H9 (cell line): ENCODE measurements at regions not wholly inside any gene's neighbourhood (a gene's known extent, or its start where the extent isn't known, plus 50 kb on each side); places are given as distances from the start of the nearest gene placed in this dataset.

Source experiments
- DNase-seq: peaks from one replicate; pipeline ENCODE4 v3.0.0-alpha.2; 2017
- H2AFZ ChIP-seq: one replicate; pipeline ENCODE4 v1.6.1; 2013; ENCODE audit warnings: mild to moderate bottlenecking, low read length, control low read depth, moderate library complexity
- H2AK5ac ChIP-seq: 2 replicates; pipeline ENCODE4 v1.6.1; 2013; ENCODE audit warnings: low read length, control low read depth, mixed read lengths; ENCODE audit not compliant: insufficient read length
- H2BK120ac ChIP-seq: one replicate; pipeline ENCODE4 v1.6.1; 2013; ENCODE audit warnings: low read depth, mild to moderate bottlenecking, low read length, control low read depth, inconsistent platforms; ENCODE audit not compliant: poor library complexity, severe bottlenecking
- H2BK12ac ChIP-seq: 2 replicates; pipeline ENCODE4 v1.6.1; 2013; ENCODE audit warnings: low read length, control low read depth, mixed read lengths, low read depth; ENCODE audit not compliant: insufficient read length
- H2BK15ac ChIP-seq: 2 replicates; pipeline ENCODE4 v1.6.1; 2013; ENCODE audit warnings: low read depth, low read length, control low read depth
- H2BK20ac ChIP-seq: one replicate; pipeline ENCODE4 v1.6.1; 2013; ENCODE audit warnings: low read depth, mild to moderate bottlenecking, low read length, control low read depth, inconsistent platforms; ENCODE audit not compliant: poor library complexity, severe bottlenecking
- H2BK5ac ChIP-seq: 2 replicates; pipeline ENCODE4 v1.6.1; 2013; ENCODE audit warnings: low read length, control low read depth, mixed read lengths; ENCODE audit not compliant: insufficient read length
- H3K14ac ChIP-seq: 2 replicates; pipeline ENCODE4 v1.6.1; 2013; ENCODE audit warnings: low read length, control low read depth; ENCODE audit not compliant: insufficient read depth
- H3K18ac ChIP-seq: 2 replicates; pipeline ENCODE4 v1.6.1; 2013; ENCODE audit warnings: low read depth, mild to moderate bottlenecking, mixed read lengths, low read length, control low read depth; ENCODE audit not compliant: insufficient read length
- H3K23ac ChIP-seq: 2 replicates; pipeline ENCODE4 v1.6.1; 2013; ENCODE audit warnings: low read length, control low read depth, mixed read lengths, low read depth; ENCODE audit not compliant: insufficient read length
- H3K23me2 ChIP-seq: 2 replicates; pipeline ENCODE4 v1.6.1; 2013; ENCODE audit warnings: low read depth, mild to moderate bottlenecking, mixed read lengths, low read length, control low read depth; ENCODE audit not compliant: insufficient read length, poor library complexity, severe bottlenecking
- H3K27ac ChIP-seq: 2 replicates; pipeline ENCODE4 v1.5.1; 2013; ENCODE audit warnings: low read length, control low read depth, mixed read lengths, low read depth; ENCODE audit not compliant: insufficient read length
- H3K27me3 ChIP-seq: 2 replicates; pipeline ENCODE4 v1.6.1; 2013; ENCODE audit warnings: low read length, control low read depth, inconsistent platforms; ENCODE audit not compliant: insufficient read depth
- H3K4ac ChIP-seq: 2 replicates; pipeline ENCODE4 v1.6.1; 2013; ENCODE audit warnings: low read depth, mild to moderate bottlenecking, control low read depth, inconsistent platforms, low read length, moderate library complexity
- H3K4me1 ChIP-seq: 2 replicates; pipeline ENCODE4 v1.6.1; 2013; ENCODE audit warnings: low read length, control low read depth, inconsistent platforms; ENCODE audit not compliant: insufficient read depth
- H3K4me2 ChIP-seq: 2 replicates; pipeline ENCODE4 v1.6.1; 2013; ENCODE audit warnings: low read length, control low read depth, mixed read lengths; ENCODE audit not compliant: insufficient read length, insufficient read depth
- H3K56ac ChIP-seq: 2 replicates; pipeline ENCODE4 v1.6.1; 2013; ENCODE audit warnings: low read depth, mild to moderate bottlenecking, mixed read lengths, low read length, control low read depth; ENCODE audit not compliant: insufficient read length
- H3K79me1 ChIP-seq: 2 replicates; pipeline ENCODE4 v1.6.1; 2013; ENCODE audit warnings: low read depth, mild to moderate bottlenecking, moderate library complexity, low read length, control low read depth, inconsistent platforms; ENCODE audit not compliant: insufficient read depth, poor library complexity, severe bottlenecking
- H3K79me2 ChIP-seq: 2 replicates; pipeline ENCODE4 v1.6.1; 2013; ENCODE audit warnings: low read length, control low read depth, inconsistent platforms; ENCODE audit not compliant: insufficient read depth
- H3K9ac ChIP-seq: 2 replicates; pipeline ENCODE4 v1.6.1; 2013; ENCODE audit warnings: low read length, control low read depth, mixed read lengths; ENCODE audit not compliant: insufficient read length; ENCODE audit errors: extremely low read depth
- H3K9me3 ChIP-seq: one replicate; pipeline ENCODE4 v1.6.1; 2013; ENCODE audit warnings: low read depth, low read length, inconsistent platforms; ENCODE audit not compliant: control insufficient read depth
- H3T11ph ChIP-seq: one replicate; pipeline ENCODE4 v1.6.1; 2013; ENCODE audit warnings: mild to moderate bottlenecking, low read length, control low read depth, inconsistent platforms
- H4K20me1 ChIP-seq: one replicate; pipeline ENCODE4 v1.6.1; 2013; ENCODE audit not compliant: control insufficient read depth, insufficient read length, insufficient read depth
- H4K5ac ChIP-seq: 2 replicates; pipeline ENCODE4 v1.6.1; 2013; ENCODE audit warnings: low read depth, mild to moderate bottlenecking, mixed read lengths, low read length, control low read depth; ENCODE audit not compliant: insufficient read length
- H4K8ac ChIP-seq: replicated peaks from 2 replicates; pipeline ENCODE4 v1.6.1; 2013; ENCODE audit warnings: low read length, control low read depth, mixed read lengths, low read depth; ENCODE audit not compliant: insufficient read length
- H4K91ac ChIP-seq: 2 replicates; pipeline ENCODE4 v1.6.1; 2013; ENCODE audit warnings: low read depth, mild to moderate bottlenecking, moderate library complexity, mixed read lengths, low read length, control low read depth; ENCODE audit not compliant: insufficient read length
- H3K27ac Mint-ChIP-seq, 3 experiments: 2 replicates in 2 of 3; 3 replicates in 1 of 3; pipeline ENCODE4 v1.8.0; 2020 to 2021; ENCODE audit warnings: mixed read lengths in 3 of 3, mild to moderate bottlenecking in 1 of 3, moderate library complexity in 1 of 3
- H3K27me3 Mint-ChIP-seq: 2 replicates; pipeline ENCODE4 v1.8.0; 2021; ENCODE audit warnings: low read depth, mild to moderate bottlenecking, moderate library complexity, mixed read lengths
- H3K36me3 Mint-ChIP-seq, 3 experiments: 2 replicates in 2 of 3; 3 replicates in 1 of 3; pipeline ENCODE4 v1.8.0; 2020 to 2021; ENCODE audit warnings: low read depth in 3 of 3, mixed read lengths in 3 of 3; ENCODE audit not compliant: insufficient read depth in 1 of 3
- H3K4me1 Mint-ChIP-seq, 2 experiments: 2 replicates each; pipeline ENCODE4 v1.8.0; 2020; ENCODE audit warnings: mixed read lengths in 2 of 2
- H3K4me3 Mint-ChIP-seq, 2 experiments: 2 replicates in 1 of 2; 3 replicates in 1 of 2; pipeline ENCODE4 v1.8.0; 2020 to 2021; ENCODE audit warnings: mild to moderate bottlenecking in 2 of 2, mixed read lengths in 2 of 2, moderate library complexity in 1 of 2
- H3K9me3 Mint-ChIP-seq, 2 experiments: 2 replicates in 1 of 2; 3 replicates in 1 of 2; pipeline ENCODE4 v1.8.0; 2020; ENCODE audit warnings: mild to moderate bottlenecking in 2 of 2, mixed read lengths in 2 of 2, moderate library complexity in 1 of 2
- CTCF ChIP-seq: fragments of 200-600 bp; sonication (generic); conservative IDR thresholded peaks from 3 replicates; pipeline ENCODE4 v1.8.0; 2021; ENCODE audit warnings: antibody characterized with exemption, mild to moderate bottlenecking

GRCh38 chr7:46714904-46715303 lies 793.8 kb upstream of the IGFBP3 start:
- Histone ChIP-seq H2BK20ac (no peak overlapping the region), H3K79me2 (no peaks in the 10 kb centered on the region), H2BK120ac (no peak overlapping the region), H2BK12ac (no peak overlapping the region), H3T11ph (no peak overlapping the region), H3K9me3 (no peaks in the 10 kb centered on the region), H3K18ac (no peak overlapping the region), H3K27ac (no peak overlapping the region), H3K4me1 (no peaks in the 10 kb centered on the region), H3K14ac (no peak overlapping the region), H3K56ac (no peak overlapping the region), H2BK15ac (no peak overlapping the region), H4K20me1 (no peaks in the 10 kb centered on the region), H4K5ac (no peak overlapping the region), H3K79me1 (no peaks in the 10 kb centered on the region), H4K8ac (no peak overlapping the region), H2AFZ (no peak overlapping the region), H3K9ac (no peak overlapping the region), H2AK5ac (no peak overlapping the region), H3K4me2 (no peak overlapping the region), H3K23me2 (no peaks in the 10 kb centered on the region), H3K4ac (no peak overlapping the region), H2BK5ac (no peak overlapping the region), H3K27me3 (no peaks in the 10 kb centered on the region), H4K91ac (no peak overlapping the region), H3K23ac (no peak overlapping the region)
- DNase-seq, result no peak
- no peaks in the 10 kb centered on the region; the same call in 1 of the 2 replicates for H3K27me3 Mint-ChIP-seq
- H3K4me3 Mint-ChIP-seq, result no peak overlapping the region
- 0 out of 4 replicates have a peak, but pooled peaks cover 0 to 3% of the 10 kb centered on the region in 2 experiments for H3K4me1 Mint-ChIP-seq
- no peak for TF ChIP-seq CTCF
- H3K36me3 Mint-ChIP-seq, result no peaks in the 10 kb centered on the region
- H3K27ac Mint-ChIP-seq, result no peak overlapping the region
- no peaks in the 10 kb centered on the region for H3K9me3 Mint-ChIP-seq
